Dedifferentiated amniotic fluid mesenchymal stem cell (primary cell): ENCODE measurements at regions not wholly inside any gene's neighbourhood (a gene's known extent, or its start where the extent isn't known, plus 50 kb on each side); places are given as distances from the start of the nearest gene placed in this dataset.
A peak's percentile ranks its signal among the peaks of the same experiment; 100 is the strongest.
"Not testable (repeated sequence)": the region's sequence is repeated elsewhere in the genome, so short reads cannot be mapped to it uniquely, and the experiment has no call there.

Source experiments
- DNase-seq: peaks from one replicate; pipeline ENCODE4 v3.0.0-alpha.2; 2016; ENCODE audit errors: extremely low spot score

DNA sequence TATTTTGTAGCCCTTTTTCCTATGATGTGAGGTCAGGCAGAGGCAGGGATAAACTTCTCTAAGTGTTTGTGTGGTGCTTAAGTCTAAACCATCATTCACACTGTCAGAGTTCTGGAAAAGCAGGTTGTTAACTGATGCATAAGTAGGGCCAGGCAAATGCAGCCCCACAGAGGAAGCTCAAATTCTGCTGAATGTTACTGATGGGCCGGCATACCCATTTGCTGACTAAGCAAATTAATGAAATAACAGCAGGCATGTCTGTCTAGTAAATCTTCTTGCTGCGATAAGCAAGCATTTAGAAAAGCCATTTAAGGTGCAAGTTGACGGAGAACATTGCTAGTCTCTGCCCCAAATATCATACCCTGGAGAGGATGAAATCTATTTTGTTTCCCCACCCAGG, 523.2 kb upstream of the CCDC196 start:
- no peak for DNase-seq

DNA sequence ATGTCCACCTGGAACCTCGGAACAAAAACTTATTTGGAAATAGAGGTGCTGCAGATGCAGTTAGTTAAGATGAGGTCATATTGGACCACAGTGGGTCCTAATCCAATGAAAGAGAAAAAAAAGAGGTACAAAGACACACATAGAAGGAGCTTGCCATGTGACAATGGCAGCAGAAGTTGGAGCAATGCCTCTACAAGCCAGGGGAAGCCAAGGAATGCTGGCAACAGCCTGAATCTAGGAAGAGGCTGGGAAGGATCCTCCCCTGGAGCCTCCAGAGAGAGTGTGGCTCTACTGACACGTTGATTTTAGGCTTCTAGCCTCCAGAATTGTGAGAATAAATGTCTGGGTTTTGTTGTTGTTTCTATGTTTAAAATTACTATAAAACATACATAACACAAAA, 521.8 kb upstream of the CCDC196 start:
- DNase-seq = no peak

GRCh38 chr14:65966188-65966587, 520.0 kb upstream of the CCDC196 start:
- DNase-seq = no peak

GRCh38 chr14:65972346-65972870, 513.8 kb upstream of the CCDC196 start:
- DNase-seq = no peak

DNA sequence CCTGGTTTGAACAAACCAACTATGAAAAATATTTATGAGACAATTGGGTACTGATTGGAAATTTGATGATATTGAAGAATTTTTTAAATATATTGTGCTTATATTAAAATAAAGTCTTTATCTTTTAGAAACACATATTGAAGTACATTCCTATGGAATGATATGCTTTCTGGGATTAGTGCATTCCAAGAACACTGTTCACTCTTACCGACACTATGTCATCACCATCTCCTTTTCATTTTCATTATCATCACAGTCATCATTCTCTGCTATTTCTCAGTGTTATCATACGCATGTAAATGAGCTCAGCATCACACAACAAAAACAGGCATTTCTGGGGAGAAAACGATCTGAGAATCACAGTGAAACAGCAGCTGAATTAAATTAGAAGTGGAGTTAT, 513.3 kb upstream of the CCDC196 start:
- peak; percentile 45 for DNase-seq

GRCh38 chr14:65975865-65976264, 510.3 kb upstream of the CCDC196 start:
- no peak for DNase-seq

- no peak for DNase-seq
Observed at GRCh38 chr14:65976761-65977404, 509.3 kb upstream of the CCDC196 start.

DNA sequence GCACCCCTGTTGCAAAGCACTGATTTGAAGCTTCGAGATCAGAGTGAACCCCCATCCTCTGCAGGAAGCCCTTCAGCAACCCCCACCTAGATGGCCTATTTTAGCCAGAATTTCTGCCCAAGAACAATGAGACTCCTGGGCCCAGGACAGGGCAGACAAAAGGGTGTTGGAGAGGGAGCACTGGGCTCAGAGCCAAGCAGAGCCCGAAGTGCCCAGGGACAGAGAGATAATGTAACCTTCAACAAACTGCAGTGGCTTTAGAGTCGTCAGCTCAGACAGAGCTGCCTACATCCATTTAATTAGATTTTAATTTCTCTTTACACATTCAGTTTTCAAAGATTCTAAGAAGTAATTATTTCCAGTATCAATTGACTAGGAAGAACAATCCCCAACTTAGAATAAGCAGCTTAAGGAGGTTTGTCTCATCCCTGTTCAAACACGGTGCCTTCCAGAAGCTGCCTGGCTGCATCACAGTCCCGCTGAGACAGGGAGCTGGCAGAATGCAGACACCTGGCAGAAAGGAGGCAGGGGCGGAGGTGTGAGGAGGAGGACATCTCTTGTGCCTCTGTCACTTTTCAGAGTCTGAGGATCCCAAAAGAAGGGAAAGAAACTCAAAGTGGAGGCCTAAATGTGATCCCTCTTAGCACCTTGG, 504.9 kb upstream of the CCDC196 start:
- no peak for DNase-seq

DNA sequence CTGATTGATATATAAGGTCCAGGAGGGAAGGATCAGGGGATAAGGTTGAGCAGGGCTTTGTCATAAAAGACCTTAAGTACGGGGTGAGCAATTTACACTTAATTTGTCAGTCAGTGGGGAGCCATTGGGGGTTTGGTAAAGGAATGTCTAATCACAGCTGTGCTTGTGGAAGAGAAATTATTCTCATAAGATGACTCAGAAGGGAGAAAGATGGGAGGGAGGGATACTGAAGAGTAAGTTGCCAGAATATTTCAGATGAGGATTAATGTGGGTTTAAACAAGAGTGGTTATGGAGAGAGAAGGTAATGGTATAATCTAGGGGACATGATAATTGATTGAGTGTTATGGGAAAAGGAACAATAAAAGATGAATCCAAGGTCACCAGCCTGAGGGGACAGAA, 500.1 kb upstream of the CCDC196 start:
- DNase-seq = no peak

GRCh38 chr14:65989981-65990380, 496.2 kb upstream of the CCDC196 start:
- DNase-seq = no peak

GRCh38 chr14:65991104-65991503, 495.1 kb upstream of the CCDC196 start:
- no peak for DNase-seq

- not testable (repeated sequence) for DNase-seq
Observed at GRCh38 chr14:65991935-65992334, 494.2 kb upstream of the CCDC196 start.

- no peak for DNase-seq
Observed at GRCh38 chr14:65993103-65993502, 493.1 kb upstream of the CCDC196 start.

GRCh38 chr14:65993996-65994395, 492.2 kb upstream of the CCDC196 start:
- no peak for DNase-seq

- no peak for DNase-seq
Observed at GRCh38 chr14:65997347-65997746, 488.8 kb upstream of the CCDC196 start.

GRCh38 chr14:65999865-66000264, 486.3 kb upstream of the CCDC196 start:
- DNase-seq = no peak

- DNase-seq = no peak
Observed at GRCh38 chr14:66000766-66001165, 485.4 kb upstream of the CCDC196 start.

DNA sequence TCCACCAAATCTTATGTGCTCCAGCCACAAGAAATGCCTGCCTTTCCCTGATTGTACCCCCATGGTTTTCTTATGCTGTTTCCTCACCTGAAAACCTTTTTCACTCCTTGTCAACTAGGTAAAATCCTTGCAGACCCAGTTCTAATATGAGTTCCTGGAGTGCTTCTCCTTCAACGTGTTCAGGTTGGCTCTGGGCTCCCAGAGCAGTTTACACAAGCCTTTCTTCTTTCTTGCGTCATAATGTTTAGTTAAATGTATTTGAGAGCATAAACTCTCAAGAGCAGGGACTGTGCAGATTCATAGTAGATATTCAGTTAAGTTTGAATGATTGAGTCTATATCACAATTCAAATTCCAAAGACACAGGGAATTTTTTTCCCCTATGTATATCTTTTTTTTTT, 484.8 kb upstream of the CCDC196 start:
- DNase-seq = no peak

DNA sequence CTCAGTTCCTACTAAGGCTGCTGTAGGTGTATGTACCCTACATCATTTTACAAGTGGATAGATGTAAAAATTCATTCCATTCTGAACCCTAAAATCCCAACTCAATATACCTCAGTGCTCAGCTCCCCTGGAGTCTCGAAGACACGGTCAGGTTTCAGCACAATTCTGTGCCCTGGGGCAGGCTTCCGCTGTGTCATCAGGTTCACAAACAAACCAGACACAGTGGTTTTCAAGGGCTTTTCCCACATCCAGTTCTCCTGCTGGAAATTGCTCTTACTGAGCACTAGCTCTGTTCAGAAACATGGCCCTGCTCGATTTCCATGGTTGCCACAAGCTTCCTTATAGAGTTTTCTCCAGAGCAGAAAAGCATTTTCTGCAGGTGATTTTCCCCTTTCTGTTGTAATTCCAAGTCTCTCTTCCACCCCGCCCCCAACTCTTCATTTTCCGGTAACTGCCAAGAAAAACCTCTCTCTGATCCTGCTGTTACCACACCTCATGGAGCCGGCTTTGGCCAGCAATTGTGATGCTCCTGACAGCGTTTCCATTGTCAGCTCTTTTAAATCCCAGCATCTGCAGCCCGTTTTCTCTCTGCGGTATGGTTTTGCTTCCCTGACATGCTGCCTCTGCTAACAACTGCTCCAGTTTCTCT, 483.0 kb upstream of the CCDC196 start:
- no peak for DNase-seq

- no peak for DNase-seq
Observed at GRCh38 chr14:66005900-66006434, 480.2 kb upstream of the CCDC196 start.

- DNase-seq = no peak
Observed at GRCh38 chr14:66008631-66009030, 477.5 kb upstream of the CCDC196 start.

DNA sequence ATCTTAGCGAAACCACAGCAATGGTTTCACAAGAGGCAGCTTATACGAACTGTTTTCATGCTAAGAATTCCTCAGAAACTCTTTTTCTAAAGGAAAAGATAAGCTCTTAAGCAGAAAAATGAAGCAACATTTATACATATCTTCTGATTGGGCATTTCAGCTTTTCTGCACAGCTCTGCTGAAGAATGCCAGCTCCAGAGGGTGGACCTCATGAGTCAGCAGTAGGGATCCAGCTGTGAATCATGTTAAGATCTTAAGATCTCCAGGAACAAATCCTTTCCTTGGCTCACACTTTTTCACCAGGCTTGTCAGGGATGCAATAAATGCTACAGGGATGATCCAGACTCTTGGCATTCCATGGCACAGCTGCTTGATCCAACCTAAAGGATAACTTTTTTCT, 477.1 kb upstream of the CCDC196 start:
- peak; percentile 85 for DNase-seq

DNA sequence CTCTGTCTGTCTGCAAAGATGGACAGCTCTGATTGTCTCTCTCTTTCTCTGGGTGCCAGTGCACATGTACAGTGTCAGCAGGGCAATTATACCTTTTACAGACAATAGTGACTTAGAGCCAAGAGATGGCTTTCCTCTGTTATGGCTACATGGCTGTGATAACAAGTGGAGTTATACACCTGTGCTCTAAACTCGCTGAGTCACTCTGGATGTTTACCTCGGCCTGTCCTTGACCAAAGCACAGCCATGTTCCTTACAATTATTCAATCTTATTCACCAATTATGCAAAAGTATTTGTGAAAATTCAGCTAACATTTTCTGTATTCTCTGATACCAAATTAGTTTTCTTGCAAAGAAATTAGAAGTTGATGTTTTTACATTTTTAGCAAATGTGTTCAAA, 475.5 kb upstream of the CCDC196 start:
- no peak for DNase-seq
